SK-N-SH (cell line): ENCODE measurements at regions not wholly inside any gene's neighbourhood (a gene's known extent, or its start where the extent isn't known, plus 50 kb on each side); places are given as distances from the start of the nearest gene placed in this dataset.

Experiments
- CHD2 ChIP-seq: fragments of 150-350 bp; IDR thresholded peaks from 2 replicates; pipeline ENCODE4 v1.6.1; 2018; ENCODE audit warnings: low read length; ENCODE audit not compliant: partially characterized antibody
- ELF1 ChIP-seq: IDR thresholded peaks from 2 replicates; pipeline ENCODE4 v1.4.0; 2012
- FOXM1 ChIP-seq: IDR thresholded peaks from 2 replicates; pipeline ENCODE4 v1.4.0; 2012; ENCODE audit warnings: low read depth, mild to moderate bottlenecking
- NFIC ChIP-seq: IDR thresholded peaks from 2 replicates; pipeline ENCODE4 v1.4.0; 2012; ENCODE audit warnings: borderline replicate concordance
- POLR2AphosphoS5 ChIP-seq: IDR thresholded peaks from 2 replicates; pipeline ENCODE4 v1.6.1; 2012; ENCODE audit warnings: low read depth, low read length
- RAD21 ChIP-seq: IDR thresholded peaks from 2 replicates; pipeline ENCODE4 v1.6.1; 2012; ENCODE audit warnings: mild to moderate bottlenecking, low read length
- RCOR1 ChIP-seq: fragments of 150-350 bp; IDR thresholded peaks from 2 replicates; pipeline ENCODE4 v1.6.1; 2017; ENCODE audit warnings: antibody characterized with exemption, low read length
- RXRA ChIP-seq: IDR thresholded peaks from 2 replicates; pipeline ENCODE4 v1.4.0; 2012; ENCODE audit warnings: low read depth, mild to moderate bottlenecking, borderline replicate concordance
- SIN3A ChIP-seq: IDR thresholded peaks from 2 replicates; pipeline ENCODE4 v1.6.1; 2012; ENCODE audit warnings: low read depth, mild to moderate bottlenecking, low read length, moderate library complexity, borderline replicate concordance
- TAF1 ChIP-seq: IDR thresholded peaks from 2 replicates; pipeline ENCODE4 v1.6.1; 2012; ENCODE audit warnings: low read depth, mild to moderate bottlenecking, low read length, moderate library complexity, borderline replicate concordance
- YY1 ChIP-seq: IDR thresholded peaks from 2 replicates; pipeline ENCODE4 v1.4.0; 2012; ENCODE audit warnings: low read depth, mild to moderate bottlenecking
- TF ChIP-seq, protein P1 (sequence below): IDR thresholded peaks from 2 replicates; pipeline ENCODE4 v1.4.0; 2012; ENCODE audit warnings: low read depth
- TF ChIP-seq, protein P2 (sequence below): fragments of 200-600 bp; sonication (generic); IDR thresholded peaks from 2 replicates; pipeline ENCODE4 v1.6.1; 2017; ENCODE audit warnings: antibody characterized with exemption, mild to moderate bottlenecking, moderate library complexity

DNA sequence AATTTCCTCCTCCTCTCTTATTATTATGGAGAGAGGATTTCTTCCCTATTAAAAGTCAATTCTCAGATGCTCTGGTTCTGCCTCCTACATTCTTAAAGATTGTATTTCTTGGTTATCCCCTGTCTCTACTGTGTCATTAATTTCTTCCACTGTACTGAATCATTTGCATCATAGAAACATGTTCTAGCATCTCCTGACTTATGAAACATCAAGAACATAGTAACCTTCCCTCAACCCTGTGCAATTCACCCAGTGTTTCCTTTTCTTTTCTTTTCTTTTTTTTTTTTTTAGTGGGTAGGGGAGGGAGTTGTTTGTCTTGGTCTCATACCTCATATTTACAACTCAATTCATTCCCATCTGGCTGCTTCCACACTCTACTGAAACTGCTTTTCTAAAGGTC is 288.0 kb upstream of the PLET1 start:
- TF ChIP-seq, protein P1, sequence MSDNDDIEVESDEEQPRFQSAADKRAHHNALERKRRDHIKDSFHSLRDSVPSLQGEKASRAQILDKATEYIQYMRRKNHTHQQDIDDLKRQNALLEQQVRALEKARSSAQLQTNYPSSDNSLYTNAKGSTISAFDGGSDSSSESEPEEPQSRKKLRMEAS, result no peak
- TF ChIP-seq RAD21, result no peak
- TF ChIP-seq, protein P2, sequence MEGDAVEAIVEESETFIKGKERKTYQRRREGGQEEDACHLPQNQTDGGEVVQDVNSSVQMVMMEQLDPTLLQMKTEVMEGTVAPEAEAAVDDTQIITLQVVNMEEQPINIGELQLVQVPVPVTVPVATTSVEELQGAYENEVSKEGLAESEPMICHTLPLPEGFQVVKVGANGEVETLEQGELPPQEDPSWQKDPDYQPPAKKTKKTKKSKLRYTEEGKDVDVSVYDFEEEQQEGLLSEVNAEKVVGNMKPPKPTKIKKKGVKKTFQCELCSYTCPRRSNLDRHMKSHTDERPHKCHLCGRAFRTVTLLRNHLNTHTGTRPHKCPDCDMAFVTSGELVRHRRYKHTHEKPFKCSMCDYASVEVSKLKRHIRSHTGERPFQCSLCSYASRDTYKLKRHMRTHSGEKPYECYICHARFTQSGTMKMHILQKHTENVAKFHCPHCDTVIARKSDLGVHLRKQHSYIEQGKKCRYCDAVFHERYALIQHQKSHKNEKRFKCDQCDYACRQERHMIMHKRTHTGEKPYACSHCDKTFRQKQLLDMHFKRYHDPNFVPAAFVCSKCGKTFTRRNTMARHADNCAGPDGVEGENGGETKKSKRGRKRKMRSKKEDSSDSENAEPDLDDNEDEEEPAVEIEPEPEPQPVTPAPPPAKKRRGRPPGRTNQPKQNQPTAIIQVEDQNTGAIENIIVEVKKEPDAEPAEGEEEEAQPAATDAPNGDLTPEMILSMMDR, result no peak
- no peak for TF ChIP-seq RCOR1
- TF ChIP-seq TAF1, result no peak
- TF ChIP-seq CHD2, result no peak
- TF ChIP-seq RXRA, result no peak
- no peak for TF ChIP-seq FOXM1
- TF ChIP-seq NFIC, result no peak
- TF ChIP-seq POLR2AphosphoS5, result no peak
- TF ChIP-seq SIN3A, result no peak
- no peak for TF ChIP-seq YY1
- no peak for TF ChIP-seq ELF1
